Hematopoietic multipotent progenitor cell treated with erythropoietin and hydrocortisone succinate and interleukin-3 and kit ligand, for 17 days (in vitro differentiated cells): ENCODE measurements at regions not wholly inside any gene's neighbourhood (a gene's known extent, or its start where the extent isn't known, plus 50 kb on each side); places are given as distances from the start of the nearest gene placed in this dataset.
"Not testable (repeated sequence)": the region's sequence is repeated elsewhere in the genome, so short reads cannot be mapped to it uniquely, and the experiment has no call there.

Experiments
- DNase-seq: peaks from one replicate; pipeline ENCODE4 v3.0.0-alpha.2; 2015; ENCODE audit warnings: low spot score

GRCh38 chr4:117691572-117692351 is 342.5 kb upstream of the NDST3 start:
- DNase-seq = no peak

- no peak for DNase-seq
Observed at GRCh38 chr4:117692538-117692937, 341.7 kb upstream of the NDST3 start.

GRCh38 chr4:117699595-117699994 is 334.7 kb upstream of the NDST3 start:
- DNase-seq = no peak

- DNase-seq = no peak
Observed at GRCh38 chr4:117700111-117700892, 334.0 kb upstream of the NDST3 start.

- no peak for DNase-seq
Observed at GRCh38 chr4:117702353-117702752, 331.9 kb upstream of the NDST3 start.

GRCh38 chr4:117704721-117705120 is 329.6 kb upstream of the NDST3 start:
- no peak for DNase-seq

- no peak for DNase-seq
Observed at GRCh38 chr4:117740736-117741135, 293.6 kb upstream of the NDST3 start.

GRCh38 chr4:117745379-117745778 is 288.9 kb upstream of the NDST3 start:
- not testable (repeated sequence) for DNase-seq

GRCh38 chr4:117755438-117755837 is 278.8 kb upstream of the NDST3 start:
- DNase-seq = no peak

GRCh38 chr4:117768610-117769009 is 265.7 kb upstream of the NDST3 start:
- DNase-seq = no peak

- no peak for DNase-seq
Observed at GRCh38 chr4:117770269-117771102, 263.8 kb upstream of the NDST3 start.

- DNase-seq = no peak
Observed at GRCh38 chr4:117771647-117772337, 262.5 kb upstream of the NDST3 start.

- DNase-seq = no peak
Observed at GRCh38 chr4:117773064-117773936, 261.0 kb upstream of the NDST3 start.

GRCh38 chr4:117777721-117778120 is 256.6 kb upstream of the NDST3 start:
- DNase-seq = no peak

- no peak for DNase-seq
Observed at GRCh38 chr4:117783716-117784115, 250.6 kb upstream of the NDST3 start.

- no peak for DNase-seq
Observed at GRCh38 chr4:117784266-117784665, 250.0 kb upstream of the NDST3 start.

- no peak for DNase-seq
Observed at GRCh38 chr4:117786566-117786965, 247.7 kb upstream of the NDST3 start.

- DNase-seq = no peak
Observed at GRCh38 chr4:117793845-117794480, 240.3 kb upstream of the NDST3 start.

GRCh38 chr4:117796677-117797076 is 237.6 kb upstream of the NDST3 start:
- DNase-seq = no peak

GRCh38 chr4:117800636-117801035 is 233.7 kb upstream of the NDST3 start:
- DNase-seq = no peak
